ENCODE measurements at regions not wholly inside any gene's neighbourhood (a gene's known extent, or its start where the extent isn't known, plus 50 kb on each side); places are given as distances from the start of the nearest gene placed in this dataset.

DNA sequence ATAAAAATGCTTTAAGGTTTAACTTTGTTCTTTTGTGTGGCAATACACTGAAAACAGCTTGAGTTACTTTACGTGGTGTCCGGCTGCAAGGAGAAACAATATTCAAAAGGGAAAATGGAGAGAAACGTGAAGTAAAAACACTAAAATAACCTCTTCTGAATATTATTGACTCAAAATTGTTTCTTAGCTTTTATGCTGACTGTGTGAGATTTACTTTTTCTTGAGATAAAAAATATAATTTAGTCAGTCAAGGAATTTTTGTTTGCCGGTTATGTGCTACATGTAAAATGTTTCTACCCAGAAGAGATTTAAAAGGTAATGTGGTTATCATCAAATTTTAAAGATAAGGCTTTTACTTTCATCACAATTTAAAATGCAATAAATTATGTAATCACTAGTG lies 200.6 kb upstream of the GPC6 start:
- TF ChIP-seq POLR2AphosphoS5 (IDR thresholded peaks at IDR 0.05): no peak
- Histone ChIP-seq H3K4me3 (no peak overlapping the region), H3K4me1 (replicated peaks) (no peaks in the 10 kb centered on the region), H3K27ac (no peak overlapping the region), H3K9me3 (no peaks in the 10 kb centered on the region), H3K36me3 (no peaks in the 10 kb centered on the region), H3K27me3 (replicated peaks; ENCODE audit: insufficient read depth) (no peaks in the 10 kb centered on the region)
- no peak for DNase-seq (ENCODE audit: low spot score)
- intact Hi-C loops (cut with DNase I): no loop called here
- WGBS: 93% methylated on average over 4 of the region's 4 CpGs

DNA sequence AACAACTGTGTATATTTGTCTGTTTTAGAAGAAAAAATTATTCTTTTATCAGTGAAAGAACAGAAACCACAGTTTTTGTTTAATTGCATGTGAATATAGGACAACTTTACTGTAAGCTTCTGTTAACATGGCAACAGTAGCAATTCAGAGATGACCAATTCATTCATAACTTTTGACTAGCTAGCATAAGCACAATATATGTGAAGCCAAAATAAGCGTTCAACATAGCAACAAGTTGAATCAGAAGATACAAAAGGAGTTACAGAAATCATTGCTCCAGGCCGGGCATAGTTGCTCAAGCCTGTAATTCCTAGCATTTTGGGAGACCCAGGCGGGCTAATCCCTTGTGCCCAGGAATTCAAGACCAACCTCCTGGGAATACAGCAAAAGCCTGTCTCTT lies 197.1 kb upstream of the GPC6 start:
- DNase-seq (ENCODE audit: low spot score): no peak
- TF ChIP-seq POLR2A (IDR thresholded peaks at IDR 0.05) (no peak), POLR2AphosphoS5 (IDR thresholded peaks at IDR 0.05) (no peak)
- TF ChIP-seq, protein P1, sequence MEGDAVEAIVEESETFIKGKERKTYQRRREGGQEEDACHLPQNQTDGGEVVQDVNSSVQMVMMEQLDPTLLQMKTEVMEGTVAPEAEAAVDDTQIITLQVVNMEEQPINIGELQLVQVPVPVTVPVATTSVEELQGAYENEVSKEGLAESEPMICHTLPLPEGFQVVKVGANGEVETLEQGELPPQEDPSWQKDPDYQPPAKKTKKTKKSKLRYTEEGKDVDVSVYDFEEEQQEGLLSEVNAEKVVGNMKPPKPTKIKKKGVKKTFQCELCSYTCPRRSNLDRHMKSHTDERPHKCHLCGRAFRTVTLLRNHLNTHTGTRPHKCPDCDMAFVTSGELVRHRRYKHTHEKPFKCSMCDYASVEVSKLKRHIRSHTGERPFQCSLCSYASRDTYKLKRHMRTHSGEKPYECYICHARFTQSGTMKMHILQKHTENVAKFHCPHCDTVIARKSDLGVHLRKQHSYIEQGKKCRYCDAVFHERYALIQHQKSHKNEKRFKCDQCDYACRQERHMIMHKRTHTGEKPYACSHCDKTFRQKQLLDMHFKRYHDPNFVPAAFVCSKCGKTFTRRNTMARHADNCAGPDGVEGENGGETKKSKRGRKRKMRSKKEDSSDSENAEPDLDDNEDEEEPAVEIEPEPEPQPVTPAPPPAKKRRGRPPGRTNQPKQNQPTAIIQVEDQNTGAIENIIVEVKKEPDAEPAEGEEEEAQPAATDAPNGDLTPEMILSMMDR (IDR thresholded peaks at IDR 0.05): no peak
- H3K27ac ChIP-seq: no peak overlapping the region
- 90% methylated on average over 3 of the region's 3 CpGs for WGBS
- no peak overlapping the region for H3K4me3 ChIP-seq
- no peaks in the 10 kb centered on the region for H3K4me1 ChIP-seq (replicated peaks)
- H3K9me3 ChIP-seq: no peaks in the 10 kb centered on the region
- H3K27me3 ChIP-seq (replicated peaks; ENCODE audit: insufficient read depth): no peaks in the 10 kb centered on the region
- no peaks in the 10 kb centered on the region for H3K36me3 ChIP-seq
- intact Hi-C loops (cut with DNase I): no loop called here

DNA sequence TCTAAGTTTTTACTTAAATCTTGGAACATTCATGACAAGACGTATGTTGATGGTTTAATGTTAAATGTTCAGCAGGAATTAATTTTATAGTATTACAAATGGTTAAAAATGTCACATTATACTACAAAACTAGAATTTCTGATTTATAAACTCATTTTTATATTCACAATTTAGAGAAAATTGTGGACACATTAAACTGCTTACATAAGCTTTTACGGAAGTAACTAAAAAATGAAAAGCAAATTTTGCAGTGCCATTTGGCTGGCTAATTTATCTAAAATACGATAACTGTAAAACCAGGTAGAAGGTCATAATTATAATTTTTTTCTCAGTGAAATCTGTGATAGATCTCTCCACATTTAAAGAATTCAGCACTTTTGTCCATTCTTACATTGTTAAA lies 190.2 kb upstream of the GPC6 start:
- no peak overlapping the region for H3K27ac ChIP-seq
- WGBS: 85% methylated on average over 3 of the region's 3 CpGs
- H3K4me3 ChIP-seq: no peak overlapping the region
- no peaks in the 10 kb centered on the region for H3K4me1 ChIP-seq (replicated peaks)
- no peak for DNase-seq (ENCODE audit: low spot score)
- H3K9me3 ChIP-seq: no peaks in the 10 kb centered on the region
- no peaks in the 10 kb centered on the region for H3K27me3 ChIP-seq (replicated peaks; ENCODE audit: insufficient read depth)
- intact Hi-C loops (cut with DNase I): no loop called here
- TF ChIP-seq, protein P1 (IDR thresholded peaks at IDR 0.05): no peak
- no peak for TF ChIP-seq POLR2A (IDR thresholded peaks at IDR 0.05)
- no peak for TF ChIP-seq POLR2AphosphoS5 (IDR thresholded peaks at IDR 0.05)
- H3K36me3 ChIP-seq: no peaks in the 10 kb centered on the region

DNA sequence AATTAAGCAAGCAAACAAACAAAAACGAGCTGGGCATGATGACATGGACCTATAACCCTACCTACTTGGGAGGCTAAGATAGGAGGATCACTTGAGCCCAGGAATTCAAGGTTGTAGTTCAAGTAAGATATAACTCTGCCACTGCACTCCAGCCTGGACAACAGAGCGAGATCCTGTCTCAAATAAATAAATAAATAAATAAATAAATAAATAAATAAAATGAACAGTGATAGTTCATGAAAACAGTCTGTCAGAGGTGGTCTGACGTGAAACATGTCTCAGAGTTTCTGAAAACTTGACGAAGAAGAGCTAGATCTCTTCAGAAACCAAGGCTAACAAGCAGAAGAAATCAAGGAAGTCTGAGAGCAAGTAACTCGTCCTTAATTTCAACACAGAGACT lies 188.8 kb upstream of the GPC6 start:
- intact Hi-C loops (cut with DNase I): no loop called here
- Histone ChIP-seq H3K9me3 (no peaks in the 10 kb centered on the region), H3K27ac (no peak overlapping the region), H3K4me1 (replicated peaks) (no peaks in the 10 kb centered on the region), H3K36me3 (no peaks in the 10 kb centered on the region), H3K4me3 (no peak overlapping the region), H3K27me3 (replicated peaks; ENCODE audit: insufficient read depth) (no peaks in the 10 kb centered on the region)
- no peak for DNase-seq (ENCODE audit: low spot score)
- TF ChIP-seq POLR2A (IDR thresholded peaks at IDR 0.05) (no peak), POLR2AphosphoS5 (IDR thresholded peaks at IDR 0.05) (no peak)
- TF ChIP-seq, protein P1 (IDR thresholded peaks at IDR 0.05): no peak
- WGBS: 92% methylated on average over 5 of the region's 5 CpGs

DNA sequence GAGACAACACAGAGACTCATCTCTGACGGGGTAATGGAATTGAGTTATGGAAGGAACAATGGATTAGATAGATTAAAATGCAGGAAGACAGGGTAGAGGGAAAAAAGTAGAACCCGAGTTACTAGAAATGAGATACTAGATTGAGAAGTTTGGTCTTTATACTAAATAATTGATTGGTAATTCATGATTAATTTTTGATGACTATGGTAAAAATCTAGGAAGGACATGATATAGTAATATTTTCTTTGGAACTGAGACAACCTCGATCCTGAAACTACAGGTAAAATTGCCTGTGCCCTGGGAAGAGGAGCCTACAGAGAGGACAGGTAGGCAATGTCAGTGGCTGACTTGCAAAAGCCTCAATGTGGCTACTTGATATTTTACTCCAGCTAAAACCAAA lies 188.4 kb upstream of the GPC6 start:
- H3K4me3 ChIP-seq: no peak overlapping the region
- intact Hi-C loops (cut with DNase I): no loop called here
- DNase-seq (ENCODE audit: low spot score): no peak
- H3K27me3 ChIP-seq (replicated peaks; ENCODE audit: insufficient read depth): no peaks in the 10 kb centered on the region
- H3K27ac ChIP-seq: no peak overlapping the region
- 86% methylated on average over 3 of the region's 3 CpGs for WGBS
- TF ChIP-seq POLR2AphosphoS5 (IDR thresholded peaks at IDR 0.05): no peak
- TF ChIP-seq POLR2A (IDR thresholded peaks at IDR 0.05): no peak
- TF ChIP-seq, protein P1 (IDR thresholded peaks at IDR 0.05): no peak
- H3K9me3 ChIP-seq: no peaks in the 10 kb centered on the region
- no peaks in the 10 kb centered on the region for H3K36me3 ChIP-seq
- H3K4me1 ChIP-seq (replicated peaks): no peaks in the 10 kb centered on the region
